Neural crest cell (in vitro differentiated cells): ENCODE measurements at regions not wholly inside any gene's neighbourhood (a gene's known extent, or its start where the extent isn't known, plus 50 kb on each side); places are given as distances from the start of the nearest gene placed in this dataset.

ENCODE experiments used
- DNase-seq: peaks from one replicate; pipeline ENCODE4 v3.0.0; 2021; ENCODE audit warnings: low read depth, mixed read lengths, low spot score
- H3K27ac Mint-ChIP-seq: one replicate; pipeline ENCODE4 v1.8.0; 2021; ENCODE audit warnings: mild to moderate bottlenecking, mixed read lengths; ENCODE audit not compliant: unreplicated experiment
- H3K27me3 Mint-ChIP-seq: 2 replicates; pipeline ENCODE4 v1.8.0; 2021; ENCODE audit warnings: low read depth, mild to moderate bottlenecking, mixed read lengths
- H3K36me3 Mint-ChIP-seq: 2 replicates; pipeline ENCODE4 v1.8.0; 2021; ENCODE audit warnings: low read depth, mild to moderate bottlenecking, mixed read lengths
- H3K4me1 Mint-ChIP-seq: 2 replicates; pipeline ENCODE4 v1.8.0; 2021; ENCODE audit warnings: mixed read lengths
- H3K4me3 Mint-ChIP-seq: one replicate; pipeline ENCODE4 v1.8.0; 2021; ENCODE audit warnings: mild to moderate bottlenecking, mixed read lengths
- H3K9me3 Mint-ChIP-seq: 2 replicates; pipeline ENCODE4 v1.8.0; 2021; ENCODE audit warnings: mixed read lengths
- TF ChIP-seq, protein P1 (sequence below): fragments of 200-600 bp; sonication (generic); conservative IDR thresholded peaks from 2 replicates; pipeline ENCODE4 v1.5.0; 2021; ENCODE audit warnings: antibody characterized with exemption, mild to moderate bottlenecking

DNA sequence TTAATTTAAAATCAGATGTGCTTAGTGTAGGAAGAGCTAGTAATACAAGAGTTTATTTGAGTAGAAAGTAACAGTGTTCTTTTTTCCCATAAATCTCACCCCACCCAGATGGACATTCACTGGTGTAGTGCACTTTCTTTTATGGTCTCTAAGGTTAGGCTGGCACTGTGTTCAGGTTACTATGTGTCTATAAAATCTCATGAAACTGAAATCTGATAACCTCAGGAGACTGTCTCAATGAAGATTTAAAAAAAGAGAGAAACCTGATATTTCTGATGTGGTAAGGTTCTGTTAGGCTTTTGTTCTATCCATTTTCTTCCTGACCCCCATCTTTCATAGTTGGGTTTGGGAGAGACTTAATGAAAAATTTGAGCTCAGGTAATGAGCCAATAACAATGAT is 101.2 kb upstream of the CLVS2 start:
- Mint-ChIP-seq H3K27me3 (peaks cover 15% of the 10 kb centered on the region), H3K4me1 (no peaks in the 10 kb centered on the region), H3K27ac (no peak overlapping the region), H3K36me3 (no peaks in the 10 kb centered on the region), H3K4me3 (no peak overlapping the region), H3K9me3 (peaks cover 4% of the 10 kb centered on the region)
- TF ChIP-seq, protein P1, sequence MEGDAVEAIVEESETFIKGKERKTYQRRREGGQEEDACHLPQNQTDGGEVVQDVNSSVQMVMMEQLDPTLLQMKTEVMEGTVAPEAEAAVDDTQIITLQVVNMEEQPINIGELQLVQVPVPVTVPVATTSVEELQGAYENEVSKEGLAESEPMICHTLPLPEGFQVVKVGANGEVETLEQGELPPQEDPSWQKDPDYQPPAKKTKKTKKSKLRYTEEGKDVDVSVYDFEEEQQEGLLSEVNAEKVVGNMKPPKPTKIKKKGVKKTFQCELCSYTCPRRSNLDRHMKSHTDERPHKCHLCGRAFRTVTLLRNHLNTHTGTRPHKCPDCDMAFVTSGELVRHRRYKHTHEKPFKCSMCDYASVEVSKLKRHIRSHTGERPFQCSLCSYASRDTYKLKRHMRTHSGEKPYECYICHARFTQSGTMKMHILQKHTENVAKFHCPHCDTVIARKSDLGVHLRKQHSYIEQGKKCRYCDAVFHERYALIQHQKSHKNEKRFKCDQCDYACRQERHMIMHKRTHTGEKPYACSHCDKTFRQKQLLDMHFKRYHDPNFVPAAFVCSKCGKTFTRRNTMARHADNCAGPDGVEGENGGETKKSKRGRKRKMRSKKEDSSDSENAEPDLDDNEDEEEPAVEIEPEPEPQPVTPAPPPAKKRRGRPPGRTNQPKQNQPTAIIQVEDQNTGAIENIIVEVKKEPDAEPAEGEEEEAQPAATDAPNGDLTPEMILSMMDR: no peak
- DNase-seq: no peak

DNA sequence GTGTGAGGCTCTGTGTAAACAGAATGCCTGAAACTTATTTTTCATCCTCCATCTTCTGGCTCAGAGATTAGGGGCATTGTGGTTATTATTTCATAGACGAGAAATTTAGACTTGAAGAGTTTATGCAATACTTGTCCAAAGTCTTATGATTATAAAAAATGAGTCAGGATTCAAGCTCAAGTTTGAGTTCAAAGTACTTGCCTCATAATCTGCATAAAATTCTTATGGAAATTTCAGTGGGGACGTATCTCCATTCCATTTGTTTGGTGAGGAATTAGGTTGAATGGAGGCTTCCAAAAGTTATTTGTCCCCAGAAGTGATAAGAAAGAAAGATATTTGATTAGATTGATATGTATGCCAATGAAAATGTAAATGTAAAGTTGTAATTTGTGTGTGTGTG is 93.7 kb upstream of the CLVS2 start:
- no peak for DNase-seq
- TF ChIP-seq, protein P1: no peak
- Mint-ChIP-seq H3K27me3 (peaks cover 40% of the 10 kb centered on the region), H3K4me3 (no peak overlapping the region), H3K36me3 (no peaks in the 10 kb centered on the region), H3K4me1 (no peaks in the 10 kb centered on the region), H3K9me3 (no peaks in the 10 kb centered on the region), H3K27ac (no peak overlapping the region)

- Mint-ChIP-seq H3K27me3 (peaks cover 37% of the 10 kb centered on the region), H3K36me3 (no peaks in the 10 kb centered on the region), H3K27ac (no peak overlapping the region), H3K9me3 (no peaks in the 10 kb centered on the region), H3K4me1 (no peaks in the 10 kb centered on the region), H3K4me3 (no peak overlapping the region)
- DNase-seq: no peak
- TF ChIP-seq, protein P1: no peak
Observed at GRCh38 chr6:122903266-122903915, 92.6 kb upstream of the CLVS2 start.

DNA sequence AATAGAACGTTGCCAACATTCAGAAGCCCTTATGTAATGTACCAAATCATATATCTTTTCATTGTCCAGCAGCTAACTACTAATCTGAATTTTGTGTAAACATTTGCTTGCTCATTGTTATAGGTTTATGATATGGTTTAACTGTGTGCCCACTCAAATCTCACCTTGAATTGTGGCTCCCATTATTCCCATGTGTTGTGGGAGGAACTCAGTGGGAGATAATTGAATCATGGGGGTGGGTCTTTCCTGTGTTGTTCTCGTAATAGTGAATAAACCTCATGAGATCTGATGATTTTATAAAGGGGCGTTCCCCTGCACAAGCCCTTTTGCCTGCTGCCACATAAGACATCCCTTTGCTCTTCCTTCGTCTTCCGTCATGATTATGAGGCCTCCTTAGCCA is 91.9 kb upstream of the CLVS2 start:
- Mint-ChIP-seq H3K36me3 (no peaks in the 10 kb centered on the region), H3K4me1 (no peaks in the 10 kb centered on the region), H3K27me3 (peaks cover 32% of the 10 kb centered on the region), H3K4me3 (no peak overlapping the region), H3K9me3 (no peaks in the 10 kb centered on the region), H3K27ac (no peak overlapping the region)
- DNase-seq: no peak
- TF ChIP-seq, protein P1: no peak

GRCh38 chr6:122913558-122913957 is 82.5 kb upstream of the CLVS2 start:
- H3K27ac Mint-ChIP-seq: no peak overlapping the region
- peaks cover 3% of the 10 kb centered on the region for H3K27me3 Mint-ChIP-seq
- no peak for DNase-seq
- peaks cover 5% of the 10 kb centered on the region for H3K36me3 Mint-ChIP-seq
- H3K4me1 Mint-ChIP-seq: no peaks in the 10 kb centered on the region
- H3K4me3 Mint-ChIP-seq: no peak overlapping the region
- peaks cover 22% of the 10 kb centered on the region for H3K9me3 Mint-ChIP-seq
- TF ChIP-seq, protein P1: no peak
